ENCODE measurements at regions not wholly inside any gene's neighbourhood (a gene's known extent, or its start where the extent isn't known, plus 50 kb on each side); places are given as distances from the start of the nearest gene placed in this dataset.

- Histone ChIP-seq H3K56ac (ENCODE audit: insufficient read length, low read depth, low read length) (no peak overlapping the region), H4K8ac (replicated peaks; ENCODE audit: insufficient read length, low read depth, low read length) (no peak overlapping the region), H4K91ac (ENCODE audit: insufficient read length, low read depth, low read length) (no peak overlapping the region), H3K4me1 (ENCODE audit: insufficient read depth, low read length) (no peaks in the 10 kb centered on the region), H4K5ac (ENCODE audit: insufficient read length, low read depth, low read length) (no peak overlapping the region), H4K20me1 (ENCODE audit: control insufficient read depth, insufficient read depth, insufficient read length) (no peaks in the 10 kb centered on the region), H3K23ac (ENCODE audit: insufficient read length, low read depth, low read length) (no peak overlapping the region), H3K9me3 (ENCODE audit: control insufficient read depth, low read depth, low read length) (no peaks in the 10 kb centered on the region), H2AFZ (ENCODE audit: low read length) (no peak overlapping the region), H3K27me3 (ENCODE audit: insufficient read depth, low read length) (no peaks in the 10 kb centered on the region), H2BK15ac (ENCODE audit: low read depth, low read length) (no peak overlapping the region), H2BK20ac (ENCODE audit: low read depth, low read length, poor library complexity, severe bottlenecking) (no peak overlapping the region), H3K23me2 (ENCODE audit: insufficient read length, low read depth, low read length, poor library complexity, severe bottlenecking) (no peaks in the 10 kb centered on the region), H2BK120ac (ENCODE audit: low read depth, low read length, poor library complexity, severe bottlenecking) (no peak overlapping the region), H3K79me2 (ENCODE audit: insufficient read depth, low read length) (no peaks in the 10 kb centered on the region), H2AK5ac (ENCODE audit: insufficient read length, low read length) (no peak overlapping the region), H3K18ac (ENCODE audit: insufficient read length, low read depth, low read length) (no peak overlapping the region), H3K9ac (ENCODE audit: extremely low read depth, insufficient read length, low read length) (no peak overlapping the region), H3T11ph (ENCODE audit: low read length) (no peak overlapping the region), H3K27ac (ENCODE audit: insufficient read length, low read depth, low read length) (no peak overlapping the region), H3K14ac (ENCODE audit: insufficient read depth, low read length) (no peak overlapping the region), H3K4ac (ENCODE audit: low read depth, low read length) (no peak overlapping the region), H3K4me2 (ENCODE audit: insufficient read depth, insufficient read length, low read length) (no peak overlapping the region), H2BK12ac (ENCODE audit: insufficient read length, low read depth, low read length) (no peak overlapping the region), H2BK5ac (ENCODE audit: insufficient read length, low read length) (no peak overlapping the region), H3K79me1 (ENCODE audit: insufficient read depth, low read depth, low read length, poor library complexity, severe bottlenecking) (no peaks in the 10 kb centered on the region)
- Mint-ChIP-seq H3K4me1 (peaks cover 2 to 6% of the 10 kb centered on the region in 2 experiments; a peak in 2 of 4 replicates), H3K4me3 (no peak overlapping the region), H3K36me3 (ENCODE audit: insufficient read depth in 1 of 3, low read depth in 3 of 3) (no peaks in the 10 kb centered on the region; a peak in 1 of 7 replicates), H3K9me3 (no peaks in the 10 kb centered on the region; a peak in 1 of 5 replicates), H3K27me3 (ENCODE audit: low read depth) (peaks cover 11% of the 10 kb centered on the region), H3K27ac (peak overlapping the region in 1 of 3 experiments; percentile 81; a peak in 1 of 7 replicates)
- no peak for TF ChIP-seq CTCF (conservative IDR thresholded peaks at IDR 0.05)
- no CpG with 5 or more reads among the region's 6 CpGs for WGBS (ENCODE audit: extremely low coverage, insufficient read length, low lambda C conversion rate)
- no peak for DNase-seq
Observed at GRCh38 chr12:123058481-123058880, 78.0 kb downstream of the ARL6IP4 start.
